Prostate gland (tissue), 2 donors: ENCODE measurements at regions not wholly inside any gene's neighbourhood (a gene's known extent, or its start where the extent isn't known, plus 50 kb on each side); places are given as distances from the start of the nearest gene placed in this dataset.

ENCODE experiments used
- DNase-seq: peaks from one replicate; pipeline ENCODE4 v3.0.0-alpha.2; 2019; ENCODE audit warnings: low spot score
- H3K27ac ChIP-seq, 2 donors: fragments of 200-600 bp; sonication (generic); 2 replicates each; pipeline ENCODE4 v1.5.1; 2017 to 2019
- H3K27me3 ChIP-seq: fragments of 200-600 bp; sonication (generic); replicated peaks from 2 replicates; pipeline ENCODE4 v1.5.1; 2019; ENCODE audit not compliant: insufficient read depth
- H3K36me3 ChIP-seq, 2 donors: fragments of 200-600 bp; sonication (generic); 1 replicate in 1 of 2; 2 replicates in 1 of 2; pipeline versions ENCODE4 v1.5.1 to v1.8.1; 2017 to 2019
- H3K4me1 ChIP-seq: fragments of 200-600 bp; sonication (generic); replicated peaks from 2 replicates; pipeline ENCODE4 v1.5.1; 2019
- H3K4me3 ChIP-seq, 2 donors: fragments of 200-600 bp; sonication (generic); 2 replicates each; pipeline ENCODE4 v1.5.1; 2017 to 2019
- H3K9me3 ChIP-seq: fragments of 200-600 bp; sonication (generic); 2 replicates; pipeline ENCODE4 v1.5.1; 2017
- CTCF ChIP-seq, 4 experiments: fragments of 200-600 bp in 2 of 4; fragments of 450-650 bp in 2 of 4; sonication (generic) in 2 of 4; IDR thresholded peaks; 1 replicate in 3 of 4; 2 replicates in 1 of 4; pipeline ENCODE4 v1.5.1; 2016 to 2019; ENCODE audit warnings: antibody characterized with exemption in 4 of 4, mild to moderate bottlenecking in 2 of 4, moderate library complexity in 2 of 4
- POLR2A ChIP-seq: fragments of 450-650 bp; IDR thresholded peaks from one replicate; pipeline ENCODE4 v1.6.1; 2016; ENCODE audit warnings: antibody characterized with exemption, mild to moderate bottlenecking
- POLR2AphosphoS5 ChIP-seq: sonication (generic); formaldehyde crosslinking; IDR thresholded peaks from one replicate; pipeline ENCODE4 v1.6.1; 2017; ENCODE audit warnings: antibody characterized with exemption
- WGBS: methylation state at CpG from one replicate; pipeline ENCODE4 v1.1.5; 2018; 5-methylcytosine and 5-hydroxymethylcytosine counted together
- intact Hi-C: fragments of 100-400 bp; cut with DNase I; formaldehyde crosslinking; loops from one replicate; pipeline ENCODE4 v1.14.2; 2022

GRCh38 chr5:91703128-91703527, 320.0 kb upstream of the ARRDC3 start:
- Histone ChIP-seq H3K36me3 (no peaks in the 10 kb centered on the region), H3K27me3 (no peaks in the 10 kb centered on the region), H3K4me3 (no peak overlapping the region), H3K9me3 (no peaks in the 10 kb centered on the region), H3K27ac (no peak overlapping the region), H3K4me1 (no peaks in the 10 kb centered on the region)
- TF ChIP-seq POLR2A = no peak
- no peak for TF ChIP-seq CTCF (IDR thresholded peaks at IDR 0.05)
- no peak for TF ChIP-seq POLR2AphosphoS5
- intact Hi-C loops = no loop called here
- 92% methylated on average over 2 of the region's 2 CpGs for WGBS
- DNase-seq = no peak

GRCh38 chr5:91699429-91699828, 316.3 kb upstream of the ARRDC3 start:
- no peak overlapping the region for H3K4me3 ChIP-seq
- intact Hi-C loops = no loop called here

GRCh38 chr5:91691592-91691991, 308.5 kb upstream of the ARRDC3 start:
- no peak for TF ChIP-seq POLR2AphosphoS5
- no peak for TF ChIP-seq CTCF (IDR thresholded peaks at IDR 0.05)
- no peak for TF ChIP-seq POLR2A

More at GRCh38 chr5:91699429-91699828, 316.3 kb upstream of the ARRDC3 start:
- TF ChIP-seq POLR2AphosphoS5 (no peak), CTCF (IDR thresholded peaks at IDR 0.05) (no peak), POLR2A (no peak)
- no peaks in the 10 kb centered on the region for H3K36me3 ChIP-seq
- no peaks in the 10 kb centered on the region for H3K27me3 ChIP-seq
- H3K9me3 ChIP-seq = no peaks in the 10 kb centered on the region
- no peaks in the 10 kb centered on the region for H3K4me1 ChIP-seq
- WGBS = 76% methylated on average over 3 of the region's 3 CpGs
- no peak overlapping the region for H3K27ac ChIP-seq
- no peak for DNase-seq

GRCh38 chr5:91690921-91691320, 307.8 kb upstream of the ARRDC3 start:
- Histone ChIP-seq H3K4me1 (no peaks in the 10 kb centered on the region), H3K9me3 (no peaks in the 10 kb centered on the region), H3K27ac (no peak overlapping the region), H3K36me3 (no peaks in the 10 kb centered on the region), H3K4me3 (no peak overlapping the region), H3K27me3 (no peaks in the 10 kb centered on the region)
- TF ChIP-seq POLR2A = no peak
- TF ChIP-seq CTCF (IDR thresholded peaks at IDR 0.05) = no peak
- TF ChIP-seq POLR2AphosphoS5 = no peak
- intact Hi-C loops = no loop called here
- DNase-seq = no peak
- 70% methylated on average over 3 of the region's 3 CpGs for WGBS

More at GRCh38 chr5:91691592-91691991, 308.5 kb upstream of the ARRDC3 start:
- Histone ChIP-seq H3K27ac (no peak overlapping the region), H3K4me3 (no peak overlapping the region), H3K4me1 (no peaks in the 10 kb centered on the region), H3K27me3 (no peaks in the 10 kb centered on the region), H3K9me3 (no peaks in the 10 kb centered on the region), H3K36me3 (no peaks in the 10 kb centered on the region)
- no peak for DNase-seq
- intact Hi-C loops = no loop called here
- WGBS = 93% methylated on average over 2 of the region's 2 CpGs

- intact Hi-C loops = no loop called here
- Histone ChIP-seq H3K4me1 (no peaks in the 10 kb centered on the region), H3K27me3 (no peaks in the 10 kb centered on the region), H3K36me3 (no peaks in the 10 kb centered on the region), H3K4me3 (no peak overlapping the region), H3K27ac (no peak overlapping the region), H3K9me3 (no peaks in the 10 kb centered on the region)
- no peak for DNase-seq
- TF ChIP-seq CTCF (IDR thresholded peaks at IDR 0.05) = no peak
- TF ChIP-seq POLR2AphosphoS5 = no peak
- TF ChIP-seq POLR2A = no peak
- 91% methylated on average over 2 of the region's 2 CpGs for WGBS
Measured at GRCh38 chr5:91687430-91687829, 304.3 kb upstream of the ARRDC3 start.
